Left ventricle myocardium inferior (tissue), 1 donor: ENCODE measurements at regions not wholly inside any gene's neighbourhood (a gene's known extent, or its start where the extent isn't known, plus 50 kb on each side); places are given as distances from the start of the nearest gene placed in this dataset.
"Not testable (repeated sequence)": the region's sequence is repeated elsewhere in the genome, so short reads cannot be mapped to it uniquely, and the experiment has no call there.

Source experiments
- DNase-seq: peaks from one replicate; pipeline ENCODE4 v3.0.0-alpha.2; 2020
- H3K27ac ChIP-seq: fragments of 200-600 bp; replicated peaks from 2 replicates; pipeline ENCODE4 v1.8.0; 2021
- H3K27me3 ChIP-seq: fragments of 200-600 bp; 2 replicates; pipeline ENCODE4 v1.8.0; 2021; ENCODE audit warnings: low read depth
- H3K36me3 ChIP-seq: fragments of 200-600 bp; 2 replicates; pipeline ENCODE4 v1.8.0; 2021
- H3K4me1 ChIP-seq: fragments of 200-600 bp; 2 replicates; pipeline ENCODE4 v1.8.0; 2021
- H3K4me3 ChIP-seq: fragments of 200-600 bp; 2 replicates; pipeline ENCODE4 v1.8.0; 2021; ENCODE audit warnings: mild to moderate bottlenecking, moderate library complexity
- H3K9me3 ChIP-seq: fragments of 200-600 bp; replicated peaks from 2 replicates; pipeline ENCODE4 v1.8.0; 2021
- intact Hi-C: fragments of 100-400 bp; cut with micrococcal nuclease; formaldehyde crosslinking; loops from one replicate; pipeline ENCODE4 v1.11.0; 2022
- TF ChIP-seq, protein P1 (sequence below): fragments of 200-600 bp; IDR thresholded peaks from 2 replicates; pipeline ENCODE4 v1.8.0; 2021; ENCODE audit warnings: antibody characterized with exemption, mild to moderate bottlenecking, borderline replicate concordance
- donor health status: DM: no; HTN: yes; CAD: no; lungs with severe emphysema.

DNA sequence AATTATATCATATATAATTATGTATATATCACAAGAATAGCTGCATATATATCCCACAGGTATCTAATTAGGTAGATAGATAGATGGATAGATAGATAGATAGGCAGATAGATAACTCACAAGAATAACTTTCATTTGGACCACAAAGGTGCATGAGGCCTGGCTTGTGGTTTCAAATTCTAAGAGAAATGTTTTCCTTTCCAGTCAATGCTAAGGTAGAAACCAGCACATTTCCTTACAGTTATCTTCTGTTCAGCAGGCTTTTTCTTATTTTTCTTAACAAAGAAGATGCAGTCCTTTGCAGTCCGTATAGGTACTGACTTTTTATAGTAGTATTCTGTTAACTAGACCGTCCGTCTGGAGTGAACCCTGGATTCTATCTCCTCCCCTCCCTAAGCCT, 152.9 kb upstream of the ANKFN1 start:
- Histone ChIP-seq H3K4me1 (no peaks in the 10 kb centered on the region), H3K36me3 (no peaks in the 10 kb centered on the region), H3K4me3 (no peak overlapping the region), H3K27ac (no peak overlapping the region), H3K27me3 (no peaks in the 10 kb centered on the region), H3K9me3 (peaks cover 11% of the 10 kb centered on the region)
- TF ChIP-seq, protein P1, sequence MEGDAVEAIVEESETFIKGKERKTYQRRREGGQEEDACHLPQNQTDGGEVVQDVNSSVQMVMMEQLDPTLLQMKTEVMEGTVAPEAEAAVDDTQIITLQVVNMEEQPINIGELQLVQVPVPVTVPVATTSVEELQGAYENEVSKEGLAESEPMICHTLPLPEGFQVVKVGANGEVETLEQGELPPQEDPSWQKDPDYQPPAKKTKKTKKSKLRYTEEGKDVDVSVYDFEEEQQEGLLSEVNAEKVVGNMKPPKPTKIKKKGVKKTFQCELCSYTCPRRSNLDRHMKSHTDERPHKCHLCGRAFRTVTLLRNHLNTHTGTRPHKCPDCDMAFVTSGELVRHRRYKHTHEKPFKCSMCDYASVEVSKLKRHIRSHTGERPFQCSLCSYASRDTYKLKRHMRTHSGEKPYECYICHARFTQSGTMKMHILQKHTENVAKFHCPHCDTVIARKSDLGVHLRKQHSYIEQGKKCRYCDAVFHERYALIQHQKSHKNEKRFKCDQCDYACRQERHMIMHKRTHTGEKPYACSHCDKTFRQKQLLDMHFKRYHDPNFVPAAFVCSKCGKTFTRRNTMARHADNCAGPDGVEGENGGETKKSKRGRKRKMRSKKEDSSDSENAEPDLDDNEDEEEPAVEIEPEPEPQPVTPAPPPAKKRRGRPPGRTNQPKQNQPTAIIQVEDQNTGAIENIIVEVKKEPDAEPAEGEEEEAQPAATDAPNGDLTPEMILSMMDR, result no peak
- no peak for DNase-seq
- intact Hi-C loops, result no loop called here

DNA sequence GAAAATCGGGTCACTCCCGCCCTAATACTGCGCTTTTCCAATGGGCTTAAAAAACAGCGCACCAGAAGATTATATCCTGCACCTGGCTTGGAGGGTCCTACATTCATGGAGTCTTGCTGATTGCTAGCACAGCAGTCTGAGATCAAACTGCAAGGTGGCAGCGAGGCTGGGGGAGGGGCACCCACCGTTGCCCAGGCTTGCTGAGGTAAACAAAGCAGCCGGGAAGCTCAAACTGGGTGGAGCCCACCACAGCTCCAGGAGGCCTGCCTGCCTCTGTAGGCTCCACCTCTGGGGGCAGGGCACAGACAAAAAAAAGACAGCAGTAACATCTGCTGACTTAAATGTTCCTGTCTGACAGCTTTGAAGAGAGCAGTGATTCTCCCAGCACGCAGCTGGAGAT, 150.6 kb upstream of the ANKFN1 start:
- intact Hi-C loops, H3K36me3 ChIP-seq, DNase-seq, H3K4me1 ChIP-seq, H3K4me3 ChIP-seq, H3K27me3 ChIP-seq, H3K27ac ChIP-seq: not testable (repeated sequence)
- H3K9me3 ChIP-seq, result peaks cover 11% of the 10 kb centered on the region

DNA sequence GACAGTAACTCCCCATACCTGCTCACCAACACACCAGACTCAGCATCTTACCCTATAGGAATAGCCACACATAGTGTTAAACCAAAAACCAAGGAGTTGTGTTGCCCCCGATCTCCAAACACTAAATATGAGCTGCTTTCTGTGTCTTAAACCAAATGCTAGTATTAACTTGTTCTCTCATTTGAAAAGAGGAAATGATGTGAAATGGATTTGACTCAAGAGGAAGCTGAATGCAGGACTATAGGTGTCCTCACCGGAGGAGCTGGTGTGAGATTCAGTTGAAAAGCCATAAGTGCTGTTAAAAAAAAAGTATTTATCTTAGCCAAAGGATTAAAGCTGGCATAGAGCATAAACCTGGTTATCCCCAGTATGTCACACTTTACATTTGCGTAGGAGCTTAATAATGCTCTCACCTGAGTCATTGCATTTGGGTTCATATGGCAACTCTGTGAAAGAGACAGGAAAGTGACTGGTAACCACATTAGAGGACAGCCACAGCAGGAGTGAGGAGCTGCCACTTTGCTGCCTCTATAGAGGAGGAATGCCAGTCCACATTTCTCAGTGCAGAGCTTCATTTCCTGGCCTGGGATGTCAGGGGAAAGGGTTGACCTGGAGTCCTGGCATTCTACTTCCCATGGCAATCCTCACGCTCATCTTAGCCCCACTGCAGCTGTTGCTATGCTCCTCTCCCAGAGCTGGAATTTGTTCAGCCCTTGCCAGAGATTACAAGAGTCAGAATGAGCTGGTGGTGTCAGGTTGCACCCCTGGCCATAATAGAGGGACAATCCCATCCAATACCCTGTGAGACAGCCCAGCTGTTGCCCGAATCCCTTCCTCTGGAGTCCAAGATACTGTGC, 143.3 kb upstream of the ANKFN1 start:
- intact Hi-C loops, result no loop called here
- Histone ChIP-seq H3K4me1 (no peaks in the 10 kb centered on the region), H3K36me3 (no peaks in the 10 kb centered on the region), H3K9me3 (peaks cover 12% of the 10 kb centered on the region), H3K27me3 (no peaks in the 10 kb centered on the region), H3K27ac (no peak overlapping the region), H3K4me3 (no peak overlapping the region)
- DNase-seq, result no peak
- TF ChIP-seq, protein P1, result no peak

DNA sequence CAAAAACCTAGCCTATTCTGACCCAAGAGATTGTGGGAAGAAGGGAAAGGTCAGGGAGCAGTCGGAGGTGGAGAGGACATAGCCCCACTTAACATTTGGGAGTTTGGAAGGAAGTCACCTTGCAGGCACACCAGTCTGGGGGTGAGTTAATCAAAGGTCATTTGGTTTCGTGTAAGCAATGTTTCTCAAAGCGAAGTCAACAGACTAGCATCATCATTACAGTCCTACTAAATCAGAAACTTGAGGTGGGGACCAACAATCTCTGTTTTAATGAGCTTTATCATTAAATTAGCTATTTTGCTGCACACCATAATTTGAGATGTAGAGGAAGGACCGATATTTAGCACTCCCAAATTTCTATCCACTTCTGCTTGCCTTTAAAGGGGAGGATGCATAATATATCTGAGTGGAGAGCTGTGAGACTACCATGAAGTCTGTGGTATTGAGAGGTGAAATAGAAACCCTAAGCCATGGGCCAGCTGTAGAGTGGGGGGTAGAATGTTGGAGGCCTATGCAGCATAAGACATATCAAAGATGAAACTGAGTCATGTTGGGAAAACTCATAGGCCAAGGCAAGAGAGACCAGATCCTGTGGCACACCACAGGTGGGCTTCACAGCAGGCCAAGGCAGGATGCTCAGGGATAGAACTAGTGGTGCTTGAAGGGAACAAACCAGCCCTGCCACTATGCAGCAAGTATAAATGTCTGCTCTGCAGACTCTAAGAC, 141.7 kb upstream of the ANKFN1 start:
- H3K36me3 ChIP-seq, result no peaks in the 10 kb centered on the region
- intact Hi-C loops, result no loop called here
- no peak overlapping the region for H3K27ac ChIP-seq
- TF ChIP-seq, protein P1, result no peak
- no peak overlapping the region for H3K4me3 ChIP-seq
- no peak for DNase-seq
- peaks cover 12% of the 10 kb centered on the region for H3K9me3 ChIP-seq
- no peaks in the 10 kb centered on the region for H3K4me1 ChIP-seq
- H3K27me3 ChIP-seq, result no peaks in the 10 kb centered on the region

DNA sequence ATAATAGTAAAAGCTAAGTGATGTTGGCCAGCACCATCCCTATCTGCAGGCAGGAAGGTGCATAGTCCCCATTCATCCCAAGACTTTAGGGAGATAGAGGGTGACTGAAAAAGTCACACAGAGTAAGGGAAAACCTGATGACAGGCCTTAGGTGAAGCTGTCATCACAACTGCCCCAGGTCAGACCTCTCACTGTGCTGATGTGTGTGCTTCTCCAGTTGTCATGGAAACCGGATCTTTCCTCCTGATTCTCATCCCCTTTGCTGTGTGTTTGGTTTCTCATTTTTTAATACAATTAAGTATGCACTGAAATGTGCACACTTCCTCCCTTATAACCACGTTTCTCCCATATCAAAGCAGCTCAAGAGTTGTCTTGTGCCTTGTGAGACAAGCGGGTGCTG, 135.1 kb upstream of the ANKFN1 start:
- Histone ChIP-seq H3K36me3 (no peaks in the 10 kb centered on the region), H3K27me3 (peaks cover 17% of the 10 kb centered on the region), H3K4me1 (no peaks in the 10 kb centered on the region), H3K4me3 (no peak overlapping the region), H3K9me3 (peaks cover 6% of the 10 kb centered on the region), H3K27ac (no peak overlapping the region)
- no peak for DNase-seq
- intact Hi-C loops, result no loop called here
- TF ChIP-seq, protein P1, result no peak

DNA sequence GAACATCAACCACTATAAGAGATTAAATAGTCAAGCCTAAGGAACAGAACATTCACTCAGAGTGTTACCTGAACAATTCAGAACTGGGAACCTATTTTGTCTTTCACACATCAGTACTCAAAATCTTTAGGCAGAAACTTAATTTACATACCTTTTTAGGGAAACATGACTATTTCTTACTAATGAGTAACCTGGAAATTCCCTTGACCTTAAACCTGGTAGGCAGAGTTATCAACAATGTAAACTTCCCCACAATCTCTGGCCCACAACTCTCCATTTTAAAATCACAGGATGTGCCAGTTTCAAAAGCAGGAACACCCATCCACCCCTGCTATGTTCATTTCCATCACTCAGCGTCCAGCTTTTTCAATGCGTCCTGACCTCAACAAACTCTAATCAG, 132.9 kb upstream of the ANKFN1 start:
- Histone ChIP-seq H3K27me3 (peaks cover 17% of the 10 kb centered on the region), H3K4me3 (no peak overlapping the region), H3K27ac (no peak overlapping the region), H3K9me3 (no peaks in the 10 kb centered on the region), H3K36me3 (no peaks in the 10 kb centered on the region), H3K4me1 (no peaks in the 10 kb centered on the region)
- intact Hi-C loops, result no loop called here
- DNase-seq, result no peak
- TF ChIP-seq, protein P1, result no peak
